Activated B cell treated with CpG ODN at 0.5 μM for 24 hours (primary cell): ENCODE measurements at regions not wholly inside any gene's neighbourhood (a gene's known extent, or its start where the extent isn't known, plus 50 kb on each side); places are given as distances from the start of the nearest gene placed in this dataset.

Experiments used
- ATAC-seq: fragments of 200-7000 bp; cut with Tn5 transposase; one replicate; pipeline ENCODE4 v1.10.0; 2021; ENCODE audit warnings: low read depth, mild to moderate bottlenecking, moderate library complexity
- CTCF ChIA-PET: fragments of 350-600 bp; sonication (Branson Sonifier 250); formaldehyde crosslinking; loops from one replicate; lab custom pipeline; 2021; ENCODE audit warnings: antibody characterized with exemption; lab: Charles Lee
- POLR2A ChIA-PET: fragments of 350-600 bp; sonication (Branson Sonifier 250); formaldehyde crosslinking; loops from one replicate; lab custom pipeline; 2021; ENCODE audit warnings: antibody characterized with exemption; lab: Charles Lee
- DNase-seq: peaks from one replicate; pipeline ENCODE4 v3.0.0; 2022
- H3K27ac Mint-ChIP-seq: one replicate; pipeline ENCODE4 v1.8.0; 2020; ENCODE audit warnings: mixed read lengths
- H3K27me3 Mint-ChIP-seq: one replicate; pipeline ENCODE4 v1.8.0; 2021; ENCODE audit warnings: mixed read lengths
- H3K36me3 Mint-ChIP-seq: one replicate; pipeline ENCODE4 v1.8.0; 2021; ENCODE audit warnings: low read depth, mixed read lengths
- H3K4me1 Mint-ChIP-seq: one replicate; pipeline ENCODE4 v1.8.0; 2021; ENCODE audit warnings: mixed read lengths
- H3K4me3 Mint-ChIP-seq: one replicate; pipeline ENCODE4 v1.8.0; 2020; ENCODE audit warnings: mild to moderate bottlenecking, mixed read lengths
- H3K9me3 Mint-ChIP-seq: one replicate; pipeline ENCODE4 v1.8.0; 2020; ENCODE audit warnings: mixed read lengths
- intact Hi-C: fragments of 100-400 bp; cut with micrococcal nuclease; formaldehyde crosslinking; loops from one replicate; pipeline ENCODE4 v1.15.1; 2024
- TF ChIP-seq, protein P1 (sequence below): fragments of 200-600 bp; IDR thresholded peaks from one replicate; pipeline ENCODE4 v1.8.0; 2022; ENCODE audit warnings: antibody characterized with exemption, mild to moderate bottlenecking

DNA sequence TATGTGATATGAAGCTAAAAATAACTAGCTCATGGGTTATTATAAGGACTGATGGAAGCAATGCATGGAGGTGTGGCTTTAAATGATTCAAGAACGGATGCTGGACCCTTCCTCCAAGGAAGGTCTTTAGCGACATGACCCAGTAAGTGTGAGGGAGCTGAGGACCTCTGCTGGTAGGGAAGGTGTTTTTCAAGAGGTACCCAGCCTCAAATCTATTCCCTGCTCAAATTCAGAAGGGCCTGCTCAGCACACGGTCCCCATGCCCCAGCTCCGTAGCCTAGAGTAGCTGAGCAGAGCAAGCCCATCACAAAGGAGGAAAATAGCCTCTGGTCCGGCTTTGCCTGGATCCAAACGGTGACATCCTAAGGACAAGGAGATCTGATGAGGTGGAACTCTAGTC lies 266.2 kb upstream of the IGF1R start:
- H3K9me3 Mint-ChIP-seq, result peaks cover 2% of the 10 kb centered on the region
- H3K27me3 Mint-ChIP-seq, result peaks cover 2% of the 10 kb centered on the region
- no peak overlapping the region for H3K27ac Mint-ChIP-seq
- no peak overlapping the region for H3K4me3 Mint-ChIP-seq
- TF ChIP-seq, protein P1, sequence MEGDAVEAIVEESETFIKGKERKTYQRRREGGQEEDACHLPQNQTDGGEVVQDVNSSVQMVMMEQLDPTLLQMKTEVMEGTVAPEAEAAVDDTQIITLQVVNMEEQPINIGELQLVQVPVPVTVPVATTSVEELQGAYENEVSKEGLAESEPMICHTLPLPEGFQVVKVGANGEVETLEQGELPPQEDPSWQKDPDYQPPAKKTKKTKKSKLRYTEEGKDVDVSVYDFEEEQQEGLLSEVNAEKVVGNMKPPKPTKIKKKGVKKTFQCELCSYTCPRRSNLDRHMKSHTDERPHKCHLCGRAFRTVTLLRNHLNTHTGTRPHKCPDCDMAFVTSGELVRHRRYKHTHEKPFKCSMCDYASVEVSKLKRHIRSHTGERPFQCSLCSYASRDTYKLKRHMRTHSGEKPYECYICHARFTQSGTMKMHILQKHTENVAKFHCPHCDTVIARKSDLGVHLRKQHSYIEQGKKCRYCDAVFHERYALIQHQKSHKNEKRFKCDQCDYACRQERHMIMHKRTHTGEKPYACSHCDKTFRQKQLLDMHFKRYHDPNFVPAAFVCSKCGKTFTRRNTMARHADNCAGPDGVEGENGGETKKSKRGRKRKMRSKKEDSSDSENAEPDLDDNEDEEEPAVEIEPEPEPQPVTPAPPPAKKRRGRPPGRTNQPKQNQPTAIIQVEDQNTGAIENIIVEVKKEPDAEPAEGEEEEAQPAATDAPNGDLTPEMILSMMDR, result no peak
- H3K36me3 Mint-ChIP-seq, result no peaks in the 10 kb centered on the region
- no peaks in the 10 kb centered on the region for H3K4me1 Mint-ChIP-seq
- ChIA-PET CTCF (no interaction called here), POLR2A (no interaction called here)
- intact Hi-C loops, result no loop called here
- DNase-seq (no peak), ATAC-seq (no peak)

DNA sequence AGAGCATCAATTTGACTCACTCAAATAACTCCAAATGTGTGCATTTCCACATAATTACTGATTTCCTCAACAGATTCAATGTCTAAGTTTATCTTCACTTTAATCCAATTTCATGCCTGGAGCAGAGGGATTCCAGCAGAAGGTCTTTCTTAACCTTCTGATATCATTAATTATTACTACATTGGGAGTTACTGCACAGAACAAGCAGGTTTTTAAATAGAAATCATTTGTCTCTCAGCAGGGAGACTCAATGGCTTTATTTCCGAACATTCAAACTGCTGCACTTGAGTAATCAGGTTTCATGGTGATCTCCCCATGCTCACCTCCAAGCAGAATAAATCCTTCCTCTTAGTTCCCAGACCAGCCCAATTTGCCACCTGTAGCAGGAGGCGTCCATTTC lies 264.8 kb upstream of the IGF1R start:
- ChIA-PET POLR2A (no interaction called here), CTCF (no interaction called here)
- DNase-seq, result no peak
- no peaks in the 10 kb centered on the region for H3K9me3 Mint-ChIP-seq
- TF ChIP-seq, protein P1, result no peak
- H3K27ac Mint-ChIP-seq, result no peak overlapping the region
- no peaks in the 10 kb centered on the region for H3K36me3 Mint-ChIP-seq
- peaks cover 2% of the 10 kb centered on the region for H3K27me3 Mint-ChIP-seq
- H3K4me1 Mint-ChIP-seq, result no peaks in the 10 kb centered on the region
- H3K4me3 Mint-ChIP-seq, result no peak overlapping the region
- no peak for ATAC-seq
- intact Hi-C loops, result no loop called here

DNA sequence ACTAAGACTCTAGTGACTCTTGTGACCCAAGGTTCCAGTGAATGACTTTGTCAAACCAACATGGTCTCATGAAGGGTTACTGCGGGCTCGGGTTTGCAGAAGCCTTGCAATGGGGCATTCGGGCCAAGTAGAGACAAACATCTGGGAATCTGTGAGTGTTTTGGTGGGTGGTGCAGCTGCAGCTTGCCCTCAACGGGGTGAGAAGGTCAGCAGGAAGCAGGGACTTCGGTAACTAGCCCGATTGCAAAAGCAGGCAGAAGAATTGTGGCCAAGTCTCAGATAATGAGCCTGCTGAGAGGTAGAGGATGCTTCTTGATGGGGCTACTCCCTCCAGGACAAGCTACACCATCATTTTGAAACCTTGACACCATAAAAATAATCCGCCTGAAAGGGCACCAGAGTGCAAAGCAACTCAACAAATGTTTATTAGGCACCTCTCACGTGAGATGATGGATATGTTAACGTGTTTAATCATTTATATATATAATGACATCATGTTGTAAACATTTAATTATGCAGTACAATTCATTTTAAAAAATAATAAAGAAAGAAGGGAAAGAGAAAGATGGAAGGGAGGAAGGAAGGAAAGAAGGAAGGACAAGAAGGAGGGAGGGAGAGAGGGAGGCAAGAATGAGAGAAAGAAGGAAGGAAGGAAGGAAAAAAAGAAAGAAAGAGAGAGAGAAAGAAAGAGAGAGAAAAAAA lies 263.9 kb upstream of the IGF1R start:
- no peak overlapping the region for H3K4me3 Mint-ChIP-seq
- H3K4me1 Mint-ChIP-seq, result no peaks in the 10 kb centered on the region
- H3K27ac Mint-ChIP-seq, result no peak overlapping the region
- TF ChIP-seq, protein P1, result no peak
- ChIA-PET CTCF (no interaction called here), POLR2A (no interaction called here)
- H3K27me3 Mint-ChIP-seq, result peaks cover 2% of the 10 kb centered on the region
- intact Hi-C loops, result no loop called here
- H3K36me3 Mint-ChIP-seq, result no peaks in the 10 kb centered on the region
- no peak for DNase-seq
- no peak for ATAC-seq
- H3K9me3 Mint-ChIP-seq, result no peaks in the 10 kb centered on the region

DNA sequence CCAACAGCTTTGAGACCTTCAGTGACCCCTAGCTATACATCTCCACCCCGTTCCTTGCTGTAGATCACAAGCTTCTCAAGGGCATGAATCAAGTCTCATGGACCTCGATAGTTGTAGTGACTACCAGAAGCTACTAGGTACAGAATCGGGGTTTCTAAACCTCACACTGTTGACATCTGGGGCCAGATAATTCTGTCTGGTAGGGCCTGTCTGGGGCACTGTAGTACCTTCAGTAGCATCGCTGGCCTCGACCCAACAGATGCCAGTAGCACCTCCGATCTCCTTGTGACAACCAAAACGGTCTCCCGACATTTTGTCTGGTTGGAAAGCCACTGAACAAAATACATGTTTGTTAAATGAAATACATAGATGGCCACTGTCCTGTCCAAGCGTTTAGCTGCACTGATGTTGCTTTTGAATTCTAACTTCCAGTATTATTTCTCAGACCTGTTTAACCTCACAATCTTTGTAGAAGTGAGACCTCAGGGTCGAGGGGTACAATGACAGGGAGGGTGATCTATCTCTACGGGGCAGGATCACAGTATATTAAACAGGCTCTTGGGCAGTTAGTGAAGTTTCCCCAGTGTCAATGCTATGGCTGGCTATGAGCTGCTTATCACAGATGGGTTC lies 262.5 kb upstream of the IGF1R start:
- Mint-ChIP-seq H3K36me3 (no peaks in the 10 kb centered on the region), H3K27ac (no peak overlapping the region), H3K9me3 (no peaks in the 10 kb centered on the region), H3K27me3 (peaks cover 2% of the 10 kb centered on the region), H3K4me1 (no peaks in the 10 kb centered on the region), H3K4me3 (no peak overlapping the region)
- intact Hi-C loops, result no loop called here
- ChIA-PET CTCF (no interaction called here), POLR2A (no interaction called here)
- no peak for DNase-seq
- TF ChIP-seq, protein P1, result no peak
- ATAC-seq, result no peak

DNA sequence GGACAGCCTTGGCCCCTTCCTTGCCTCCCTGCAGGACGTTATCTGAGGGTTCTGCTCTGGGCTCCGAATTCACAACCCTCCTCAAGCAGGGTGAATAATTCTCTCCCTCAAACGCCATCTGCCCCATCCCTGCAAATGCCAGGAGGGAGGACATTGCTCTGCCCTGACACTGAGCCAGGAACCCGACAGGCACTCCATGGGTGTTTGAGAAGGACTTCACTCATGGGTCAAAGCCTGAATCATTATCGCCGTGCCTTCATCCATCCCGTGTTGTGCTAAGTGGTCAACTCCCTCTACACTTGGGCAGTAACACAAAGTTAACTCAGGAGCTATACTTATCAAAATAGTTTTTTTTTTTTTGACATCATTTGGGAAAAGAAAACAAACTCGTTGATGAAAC lies 261.8 kb upstream of the IGF1R start:
- Mint-ChIP-seq H3K27me3 (peaks cover 2% of the 10 kb centered on the region), H3K36me3 (no peaks in the 10 kb centered on the region), H3K4me1 (no peaks in the 10 kb centered on the region), H3K9me3 (no peaks in the 10 kb centered on the region), H3K4me3 (no peak overlapping the region), H3K27ac (no peak overlapping the region)
- DNase-seq, result no peak
- intact Hi-C loops, result no loop called here
- TF ChIP-seq, protein P1, result no peak
- CTCF ChIA-PET, result no interaction called here
- no peak for ATAC-seq
- POLR2A ChIA-PET, result no interaction called here
